GM18951 (cell line): ENCODE measurements at regions not wholly inside any gene's neighbourhood (a gene's known extent, or its start where the extent isn't known, plus 50 kb on each side); places are given as distances from the start of the nearest gene placed in this dataset.
"Not testable (repeated sequence)": the region's sequence is repeated elsewhere in the genome, so short reads cannot be mapped to it uniquely, and the experiment has no call there.

Experiments used
- POLR2A ChIP-seq: IDR thresholded peaks from 4 replicates; pipeline ENCODE4 v1.6.1; 2011; ENCODE audit warnings: mild to moderate bottlenecking; ENCODE audit not compliant: insufficient read length, insufficient read depth; ENCODE audit errors: extremely low read depth
- in situ Hi-C: fragments of 300-500 bp; cut with MboI; formaldehyde crosslinking; loops from one replicate; pipeline ENCODE4 v1.12.0; 2022; ENCODE audit warnings: low sequenced_read_pairs, mixed read lengths, inconsistent platforms; ENCODE audit not compliant: unreplicated experiment

DNA sequence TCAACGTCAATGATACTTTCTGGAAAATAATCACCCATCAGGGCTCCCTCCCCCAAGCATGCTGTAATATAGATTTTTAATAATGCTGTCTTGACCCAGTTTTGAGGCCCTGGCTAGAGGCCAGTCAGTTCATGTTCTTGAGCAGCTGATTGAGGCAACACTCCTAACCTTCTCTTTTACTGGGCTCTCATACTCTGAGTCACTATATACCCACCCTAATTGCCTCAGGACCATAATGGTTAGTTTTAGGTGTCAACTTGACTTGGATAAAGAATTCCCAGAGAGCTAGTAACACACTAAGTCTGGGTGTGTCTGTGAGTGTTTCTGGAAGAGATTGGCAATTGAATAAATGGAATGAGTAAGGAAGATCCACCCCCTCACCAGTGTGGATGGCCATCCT lies 527.0 kb upstream of the ATP2B1 start:
- no peak for TF ChIP-seq POLR2A
- in situ Hi-C loops: no loop called here

DNA sequence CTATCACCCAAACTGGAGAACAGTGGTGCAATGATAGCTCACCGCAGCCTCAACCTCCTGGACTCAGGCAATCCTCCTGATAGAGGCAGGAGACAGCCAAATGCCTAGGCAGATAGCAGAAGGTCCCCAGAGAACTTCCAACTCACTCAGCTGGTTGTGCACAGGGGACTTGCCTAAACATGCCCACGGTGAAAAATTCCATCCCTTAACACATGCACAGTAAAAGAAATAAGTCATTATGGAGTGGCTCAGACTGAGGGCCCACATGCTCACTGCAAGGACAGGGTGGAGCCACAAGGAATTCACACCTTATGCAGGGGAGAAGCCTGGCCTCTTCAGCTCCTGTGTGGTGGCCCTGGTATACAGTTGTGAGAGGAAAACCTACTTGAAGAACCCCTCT lies 525.8 kb upstream of the ATP2B1 start:
- in situ Hi-C loops: no loop called here

DNA sequence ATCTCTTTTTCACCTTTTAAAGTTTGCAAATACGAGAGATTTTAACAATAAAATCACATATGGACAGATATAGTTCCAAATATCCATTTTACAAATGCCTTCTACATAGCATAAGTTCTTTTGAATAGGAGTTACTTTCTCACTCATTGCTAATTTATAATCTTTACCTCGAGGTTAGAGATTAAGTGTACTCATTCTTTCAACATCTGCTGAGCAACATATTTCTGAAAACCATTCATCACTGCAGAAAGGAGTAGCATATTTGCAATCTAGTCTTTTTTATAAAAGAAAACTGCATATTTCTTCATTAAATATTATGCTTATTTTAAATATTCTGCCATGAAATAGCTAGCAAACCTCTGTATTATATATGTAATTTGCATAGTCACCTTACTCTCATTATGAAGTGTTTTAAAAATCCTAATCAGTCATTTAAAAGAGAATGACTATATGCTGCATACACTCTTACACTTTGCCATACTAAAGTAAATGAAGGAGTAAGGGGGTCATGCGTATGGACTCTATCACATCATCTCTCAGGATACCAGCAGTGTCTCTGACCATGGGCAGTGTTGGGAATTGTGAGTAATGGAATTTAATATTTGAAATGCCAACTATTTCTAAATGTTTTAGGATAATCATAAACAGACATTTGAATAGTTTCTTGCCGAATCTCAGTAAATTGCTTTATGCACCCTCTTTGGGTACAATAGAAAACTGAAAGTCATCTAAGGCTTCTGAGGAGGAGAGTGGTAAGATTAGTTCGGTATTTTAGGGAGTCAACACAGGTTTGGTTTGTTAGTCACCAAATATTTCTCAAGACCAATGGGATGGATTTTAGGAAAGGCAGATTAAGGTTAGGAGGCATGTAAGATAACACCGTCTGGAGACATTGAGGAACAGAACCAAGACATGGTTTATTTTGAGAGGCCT lies 524.8 kb upstream of the ATP2B1 start:
- TF ChIP-seq POLR2A: no peak
- in situ Hi-C loops: no loop called here

More for the DNA sequence above, 525.8 kb upstream of the ATP2B1 start:
- no peak for TF ChIP-seq POLR2A

DNA sequence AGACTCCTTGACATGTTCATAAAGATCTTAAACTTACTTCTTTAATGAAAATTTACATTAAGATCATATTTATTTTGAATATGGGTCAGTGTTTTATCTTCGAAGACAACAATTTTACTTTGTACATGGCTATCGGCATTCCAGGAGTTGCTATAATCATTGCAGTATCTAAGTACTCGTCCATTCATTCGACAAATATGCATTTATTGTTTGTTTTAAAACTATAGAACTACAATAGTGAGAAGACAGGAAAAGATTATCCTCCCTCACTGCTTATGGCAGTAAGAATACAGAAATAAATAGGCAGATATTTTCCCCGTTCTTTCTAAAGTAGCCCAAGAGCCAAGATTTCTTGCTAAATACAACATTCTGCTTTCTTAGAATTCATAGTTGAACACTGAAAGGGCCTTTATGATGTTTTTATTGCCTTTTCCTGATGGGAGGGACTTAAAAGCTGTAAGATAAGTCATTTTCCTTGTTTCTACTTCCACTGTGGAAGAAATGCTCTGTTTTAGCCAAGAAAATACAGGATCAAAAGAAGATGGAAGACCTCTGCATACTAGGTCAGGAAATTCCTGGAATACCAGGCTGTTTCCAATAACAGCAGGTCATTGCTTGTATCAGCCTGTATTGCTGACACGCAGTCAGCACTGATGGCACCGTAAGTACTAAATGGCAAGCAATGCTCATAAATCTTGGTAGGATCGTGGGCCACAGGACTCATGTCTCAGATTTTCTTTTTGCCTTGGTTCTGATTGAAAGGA lies 521.0 kb upstream of the ATP2B1 start:
- in situ Hi-C loops: no loop called here
- no peak for TF ChIP-seq POLR2A

DNA sequence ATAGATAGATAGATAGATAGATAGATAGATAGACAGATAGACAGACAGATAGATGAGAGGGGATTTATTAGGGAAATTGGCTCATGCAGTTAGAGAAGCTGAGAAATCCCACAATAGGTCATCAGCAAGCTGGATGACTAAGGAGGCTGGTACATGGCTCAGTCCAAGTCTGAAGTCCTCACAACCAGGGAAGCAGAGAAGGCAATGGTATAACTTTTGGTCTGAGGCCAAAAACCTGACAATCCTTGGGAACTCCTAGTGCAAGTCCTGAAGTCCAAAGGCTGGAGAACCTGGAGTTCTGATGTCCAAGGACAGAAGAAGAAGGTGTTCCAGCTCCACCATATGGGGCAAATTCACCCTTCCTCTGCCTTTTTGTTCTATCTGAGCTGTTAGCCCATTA lies 517.6 kb upstream of the ATP2B1 start:
- TF ChIP-seq POLR2A: no peak
- in situ Hi-C loops: no loop called here

DNA sequence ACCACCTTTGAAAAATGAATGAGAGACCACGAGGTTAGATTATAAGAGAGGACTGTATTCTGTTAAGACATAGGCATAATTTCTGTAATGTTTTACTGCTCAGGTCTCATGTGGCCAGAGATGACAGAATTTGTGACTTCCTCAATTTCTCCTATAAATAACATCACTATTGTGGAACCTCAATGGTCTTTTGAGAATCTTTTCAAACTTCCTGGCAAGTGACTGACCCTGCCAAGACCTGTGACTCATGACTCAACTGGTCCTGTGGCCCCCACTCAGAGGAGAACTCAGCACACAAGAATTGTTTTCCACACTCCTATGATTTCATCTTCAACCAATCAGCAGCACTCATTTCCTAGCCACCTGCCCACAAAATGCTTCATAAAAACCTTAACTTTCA lies 508.2 kb upstream of the ATP2B1 start:
- TF ChIP-seq POLR2A: no peak
- in situ Hi-C loops: no loop called here

DNA sequence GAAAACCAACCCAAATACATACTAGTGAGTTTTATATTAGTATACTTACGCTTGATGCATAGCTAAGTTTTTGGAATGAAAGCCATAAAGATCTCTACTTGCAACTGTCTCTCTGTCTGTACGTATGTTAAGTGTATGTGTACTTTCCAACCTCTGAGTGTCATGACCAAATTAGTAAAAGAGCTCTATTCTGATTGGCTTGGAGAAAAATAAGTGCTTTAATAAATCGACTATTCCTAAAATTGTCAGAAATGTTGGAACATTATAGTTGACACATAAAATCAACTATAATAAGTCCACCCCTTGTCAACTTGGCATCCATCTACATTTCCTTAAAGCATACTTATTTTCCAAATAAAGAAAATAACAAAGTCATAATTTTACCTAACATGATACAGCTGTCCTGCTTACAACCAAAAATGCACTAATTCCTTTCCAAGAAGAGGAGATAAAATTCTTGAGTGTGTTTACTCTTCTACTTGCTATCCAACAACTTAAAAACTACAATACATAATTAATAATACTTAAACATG lies 507.4 kb upstream of the ATP2B1 start:
- no peak for TF ChIP-seq POLR2A
- in situ Hi-C loops: no loop called here

DNA sequence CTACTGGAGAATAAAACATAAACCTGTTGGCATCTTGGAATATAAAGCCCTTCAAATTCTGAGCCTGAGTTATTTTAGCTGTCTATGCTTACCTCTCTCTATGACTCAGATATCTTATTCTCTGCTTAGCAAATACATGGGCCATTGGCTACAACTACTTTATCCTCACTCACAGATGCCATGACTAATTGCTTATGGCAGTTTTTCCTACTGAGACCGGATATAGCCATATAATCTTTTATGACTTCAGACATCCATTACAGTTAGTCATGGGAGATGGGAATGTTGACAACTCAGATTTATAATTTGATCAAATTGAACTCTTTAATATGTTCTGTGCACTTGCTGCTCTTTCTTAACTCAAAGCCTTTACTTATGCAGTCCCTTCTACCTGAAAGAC lies 502.4 kb upstream of the ATP2B1 start:
- no peak for TF ChIP-seq POLR2A
- in situ Hi-C loops: no loop called here

DNA sequence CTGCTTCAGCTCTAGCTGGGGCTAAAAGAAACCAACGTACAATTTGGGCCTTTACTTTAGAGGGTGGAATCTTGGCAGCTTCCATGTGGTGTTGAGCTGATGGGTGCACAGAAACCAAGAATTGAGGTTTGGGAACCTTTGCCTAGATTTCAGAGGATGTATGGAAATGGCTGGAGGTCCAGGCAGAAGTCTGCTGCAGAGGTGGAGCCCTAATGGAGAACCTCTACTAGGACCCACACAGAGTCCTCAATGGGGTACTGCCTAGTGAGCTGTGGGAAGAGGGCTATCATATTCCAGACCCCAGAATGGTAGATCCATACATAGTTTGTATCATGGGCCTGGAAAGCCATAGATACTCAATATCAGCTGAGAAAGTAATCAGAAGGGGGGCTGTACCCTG lies 500.4 kb upstream of the ATP2B1 start:
- in situ Hi-C loops: no loop called here
- TF ChIP-seq POLR2A: no peak

DNA sequence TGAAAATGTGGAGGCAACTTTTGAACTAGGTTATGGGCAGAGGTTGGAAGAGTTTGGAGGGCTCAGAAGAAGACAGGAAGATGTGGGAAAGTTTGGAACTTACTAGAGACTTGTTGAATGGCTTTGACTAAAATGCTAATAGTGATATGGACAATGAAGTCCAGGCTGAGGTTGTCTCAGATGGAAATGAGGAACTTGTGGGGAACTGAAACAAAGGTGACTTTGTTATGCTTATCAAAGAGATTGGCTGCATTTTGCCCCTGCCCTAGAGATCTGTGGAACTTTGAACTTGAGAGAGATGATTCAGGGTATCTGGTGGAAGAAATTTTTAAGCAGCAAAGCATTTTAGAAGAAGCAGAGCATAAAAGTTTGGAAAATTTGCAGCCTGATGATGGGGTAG lies 499.7 kb upstream of the ATP2B1 start:
- in situ Hi-C loops: not testable (repeated sequence)

DNA sequence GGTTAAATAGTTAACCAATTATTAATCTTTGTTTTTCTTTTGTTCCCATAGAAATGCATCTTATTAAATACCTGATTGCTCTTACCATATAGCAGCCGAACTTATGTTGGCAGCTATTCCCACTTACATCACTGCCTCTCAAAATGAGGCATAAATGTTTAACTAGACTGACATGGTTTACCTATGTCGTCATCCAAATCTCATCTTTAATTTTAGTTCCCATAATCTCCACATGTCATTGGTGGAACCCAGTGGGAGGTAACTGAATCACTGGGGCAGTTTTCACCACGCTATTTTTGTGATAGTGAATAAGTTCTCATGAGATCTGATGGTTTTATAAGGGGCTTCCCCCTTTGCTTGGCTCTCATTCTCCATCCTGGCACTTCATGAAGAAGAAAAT lies 499.2 kb upstream of the ATP2B1 start:
- in situ Hi-C loops: no loop called here

DNA sequence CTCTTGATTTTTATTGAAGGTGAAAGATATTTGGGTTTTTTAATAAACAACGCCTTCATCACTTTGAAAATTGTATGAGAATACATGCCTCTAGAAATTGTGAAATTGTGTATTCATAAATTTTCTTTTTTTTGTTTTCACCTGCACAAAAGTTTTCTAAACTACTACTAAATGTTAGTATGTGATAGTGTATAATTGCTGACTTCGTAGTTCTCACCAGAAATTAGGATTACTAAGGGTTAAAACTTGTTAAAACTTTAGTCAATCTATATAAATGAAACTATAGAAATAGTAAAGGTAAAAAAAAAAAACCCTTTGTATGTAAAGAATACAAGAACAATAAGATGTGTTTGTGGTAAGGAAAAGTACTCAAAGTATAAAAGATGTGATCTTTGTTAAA lies 496.5 kb upstream of the ATP2B1 start:
- in situ Hi-C loops: no loop called here
- TF ChIP-seq POLR2A: no peak

More for the DNA sequence above, 499.2 kb upstream of the ATP2B1 start:
- no peak for TF ChIP-seq POLR2A

DNA sequence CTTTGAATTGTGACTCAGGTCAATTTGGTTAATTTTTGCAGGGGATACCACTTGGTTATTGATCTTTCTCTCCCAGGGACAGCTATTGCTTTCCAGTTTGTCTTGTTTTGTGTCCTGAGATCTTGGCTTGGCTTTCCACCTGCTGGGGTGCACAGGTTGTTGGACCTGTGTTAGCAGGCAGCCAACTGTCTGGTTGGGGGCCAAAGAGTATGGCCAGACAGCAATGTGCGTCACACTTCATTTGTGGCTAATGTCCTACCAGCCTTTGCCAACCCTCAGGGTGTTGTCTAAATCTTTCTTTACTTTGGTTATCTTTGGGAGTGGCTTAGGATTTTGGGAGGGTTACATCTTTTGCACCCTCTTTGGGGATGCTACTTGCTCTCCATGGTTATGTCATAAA lies 494.9 kb upstream of the ATP2B1 start:
- in situ Hi-C loops: no loop called here
- no peak for TF ChIP-seq POLR2A

DNA sequence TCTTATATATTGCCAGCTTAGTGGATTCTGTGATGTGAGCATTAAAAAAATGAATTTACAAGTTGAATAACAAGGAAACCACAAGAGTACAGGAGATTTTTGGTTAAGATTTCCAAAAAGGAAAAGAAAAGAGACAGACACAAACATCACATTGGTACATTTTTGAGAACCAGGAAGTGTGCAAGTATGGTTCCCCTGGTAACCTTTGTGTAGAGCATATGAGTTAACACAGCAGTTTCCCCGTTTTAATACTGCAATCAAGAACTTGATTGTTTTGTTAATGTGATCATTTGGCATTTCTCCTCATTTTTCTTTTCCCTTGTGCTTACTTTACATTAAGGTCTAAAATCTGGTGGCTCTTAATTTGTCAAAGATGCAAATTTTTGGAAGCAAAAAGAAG lies 490.4 kb upstream of the ATP2B1 start:
- in situ Hi-C loops: no loop called here
- TF ChIP-seq POLR2A: no peak
